Liver (tissue), 8 donors: ENCODE measurements at regions not wholly inside any gene's neighbourhood (a gene's known extent, or its start where the extent isn't known, plus 50 kb on each side); places are given as distances from the start of the nearest gene placed in this dataset.

Source experiments
- DNase-seq: peaks from one replicate; pipeline ENCODE4 v3.0.0-alpha.2; 2017; ENCODE audit warnings: low spot score
- H3K27ac ChIP-seq, 2 donors: one replicate each; pipeline ENCODE4 v1.7.0; 2013; ENCODE audit warnings: inconsistent platforms in 2 of 2, low read length in 2 of 2, control low read depth in 1 of 2, low read depth in 1 of 2, mild to moderate bottlenecking in 1 of 2
- H3K27me3 ChIP-seq, 4 donors: one replicate each; pipeline versions ENCODE4 v1.6.1 to v1.7.0; 2013; ENCODE audit warnings: low read length in 3 of 4, inconsistent platforms in 1 of 4, mild to moderate bottlenecking in 1 of 4, moderate library complexity in 1 of 4; ENCODE audit not compliant: control insufficient read depth in 4 of 4, insufficient read depth in 4 of 4
- H3K36me3 ChIP-seq, 4 donors: one replicate each; pipeline versions ENCODE4 v1.6.1 to v1.7.0; 2013; ENCODE audit warnings: low read length in 3 of 4, mild to moderate bottlenecking in 3 of 4, low read depth in 1 of 4, moderate library complexity in 1 of 4; ENCODE audit not compliant: control insufficient read depth in 4 of 4, insufficient read depth in 3 of 4
- H3K4me1 ChIP-seq, 4 donors: one replicate each; pipeline versions ENCODE4 v1.6.1 to v1.7.0; 2013; ENCODE audit warnings: low read length in 3 of 4, mild to moderate bottlenecking in 3 of 4, moderate library complexity in 1 of 4; ENCODE audit not compliant: control insufficient read depth in 4 of 4, insufficient read depth in 4 of 4
- H3K4me3 ChIP-seq, 3 donors: one replicate each; pipeline versions ENCODE4 v1.6.1 to v1.7.0; 2013; ENCODE audit warnings: low read length in 3 of 3, control low read depth in 1 of 3, low read depth in 1 of 3, mild to moderate bottlenecking in 1 of 3
- H3K9ac ChIP-seq, 2 donors: one replicate each; pipeline ENCODE4 v1.7.0; 2013; ENCODE audit warnings: low read length in 2 of 2, mild to moderate bottlenecking in 2 of 2, moderate library complexity in 2 of 2, control low read depth in 1 of 2, low read depth in 1 of 2
- H3K9me3 ChIP-seq, 4 donors: one replicate each; pipeline versions ENCODE4 v1.6.1 to v1.7.0; 2013; ENCODE audit warnings: low read length in 3 of 4; ENCODE audit not compliant: control insufficient read depth in 4 of 4
- ATF3 ChIP-seq: IDR thresholded peaks from 2 replicates; pipeline ENCODE4 v1.6.1; 2016; ENCODE audit warnings: antibody characterized with exemption
- CTCF ChIP-seq: fragments of 150-350 bp; IDR thresholded peaks from 2 replicates; pipeline ENCODE4 v1.5.1; 2017; ENCODE audit warnings: improper control_type of control experiment, low read depth, low read length; ENCODE audit not compliant: missing input control
- EGR1 ChIP-seq, 2 donors: IDR thresholded peaks; 2 replicates each; pipeline ENCODE4 v1.6.1; 2016 to 2018; ENCODE audit warnings: antibody characterized with exemption in 2 of 2, low read depth in 2 of 2
- FOXA1 ChIP-seq: IDR thresholded peaks from 2 replicates; pipeline ENCODE4 v1.6.1; 2016; ENCODE audit warnings: antibody characterized with exemption
- FOXA2 ChIP-seq: IDR thresholded peaks from 2 replicates; pipeline ENCODE4 v1.6.1; 2016; ENCODE audit warnings: antibody characterized with exemption
- GABPA ChIP-seq, 2 donors: IDR thresholded peaks in 1 of 2; conservative IDR thresholded peaks in 1 of 2; 2 replicates each; pipeline ENCODE4 v1.6.1; 2016; ENCODE audit warnings: antibody characterized with exemption in 2 of 2, mild to moderate bottlenecking in 1 of 2, moderate library complexity in 1 of 2
- HNF4A ChIP-seq, 2 donors: conservative IDR thresholded peaks; 2 replicates each; pipeline ENCODE4 v1.6.1; 2016; ENCODE audit warnings: antibody characterized with exemption in 2 of 2, mild to moderate bottlenecking in 2 of 2
- HNF4G ChIP-seq: IDR thresholded peaks from 2 replicates; pipeline ENCODE4 v1.6.1; 2016; ENCODE audit warnings: antibody characterized with exemption
- JUND ChIP-seq, 2 donors: IDR thresholded peaks; 2 replicates each; pipeline ENCODE4 v1.6.1; 2016; ENCODE audit warnings: antibody characterized with exemption in 2 of 2
- MAX ChIP-seq: IDR thresholded peaks from 2 replicates; pipeline ENCODE4 v1.6.1; 2016; ENCODE audit warnings: antibody characterized with exemption
- NR2F2 ChIP-seq: IDR thresholded peaks from 2 replicates; pipeline ENCODE4 v1.6.1; 2016; ENCODE audit warnings: antibody characterized with exemption
- RAD21 ChIP-seq, 2 donors: IDR thresholded peaks; 2 replicates each; pipeline ENCODE4 v1.6.1; 2016; ENCODE audit warnings: antibody characterized with exemption in 2 of 2, mild to moderate bottlenecking in 2 of 2
- REST ChIP-seq: IDR thresholded peaks from 2 replicates; pipeline ENCODE4 v1.6.1; 2016; ENCODE audit warnings: antibody characterized with exemption, mild to moderate bottlenecking
- RXRA ChIP-seq, 2 donors: IDR thresholded peaks; 2 replicates each; pipeline ENCODE4 v1.6.1; 2017 to 2018; ENCODE audit warnings: antibody characterized with exemption in 2 of 2, mild to moderate bottlenecking in 1 of 2
- SP1 ChIP-seq: IDR thresholded peaks from 2 replicates; pipeline ENCODE4 v1.6.1; 2018; ENCODE audit warnings: antibody characterized with exemption, mild to moderate bottlenecking
- TAF1 ChIP-seq: conservative IDR thresholded peaks from 2 replicates; pipeline ENCODE4 v1.6.1; 2016; ENCODE audit warnings: antibody characterized with exemption, mild to moderate bottlenecking
- YY1 ChIP-seq: IDR thresholded peaks from 2 replicates; pipeline ENCODE4 v1.6.1; 2016; ENCODE audit warnings: antibody characterized with exemption, mild to moderate bottlenecking
- ZBTB33 ChIP-seq: IDR thresholded peaks from 2 replicates; pipeline ENCODE4 v1.6.1; 2016; ENCODE audit warnings: antibody characterized with exemption
- WGBS: extraction: QIAGEN DNeasy Blood & Tissue Kit; methylation state at CpG from one replicate; pipeline ENCODE4 v1.1.7; 2013; 5-methylcytosine and 5-hydroxymethylcytosine counted together
- donor health status: healthy.
- donor health status: healthy.
- donor health status: healthy.
- donor health status: healthy.
- donor health status: healthy.

GRCh38 chr6:87922947-87923330, 124.7 kb upstream of the SPACA1 start (continued):
- TF ChIP-seq GABPA (IDR thresholded peaks at IDR 0.05 in 1 of 2, conservative IDR thresholded peaks at IDR 0.05 in 1 of 2) (no peak), REST (no peak), SP1 (no peak)

GRCh38 chr6:87922196-87922946, 125.3 kb upstream of the SPACA1 start:
- no peaks in the 10 kb centered on the region for H3K9me3 ChIP-seq
- WGBS: 91% methylated on average over 2 of the region's 2 CpGs
- H3K36me3 ChIP-seq: no peaks in the 10 kb centered on the region
- H3K27ac ChIP-seq: no peak overlapping the region
- H3K4me1 ChIP-seq: no peaks in the 10 kb centered on the region
- H3K9ac ChIP-seq: no peak overlapping the region
- no peaks in the 10 kb centered on the region for H3K27me3 ChIP-seq
- H3K4me3 ChIP-seq: no peak overlapping the region
- no peak for DNase-seq
- TF ChIP-seq JUND (IDR thresholded peaks at IDR 0.05) (no peak), RAD21 (IDR thresholded peaks at IDR 0.05) (no peak), FOXA2 (no peak), YY1 (no peak), REST (no peak), EGR1 (IDR thresholded peaks at IDR 0.05; ENCODE audit: low read depth in 2 of 2) (no peak), FOXA1 (no peak), CTCF (no peak), RXRA (IDR thresholded peaks at IDR 0.05) (no peak), NR2F2 (no peak), SP1 (no peak), HNF4G (no peak), MAX (no peak), ZBTB33 (no peak), TAF1 (no peak), GABPA (IDR thresholded peaks at IDR 0.05 in 1 of 2, conservative IDR thresholded peaks at IDR 0.05 in 1 of 2) (no peak), HNF4A (conservative IDR thresholded peaks at IDR 0.05) (no peak), ATF3 (no peak)
